H1 (cell line): ENCODE measurements at regions not wholly inside any gene's neighbourhood (a gene's known extent, or its start where the extent isn't known, plus 50 kb on each side); places are given as distances from the start of the nearest gene placed in this dataset.

Experiments
- CTCF ChIA-PET: fragments of 300-600 bp; sonication (Branson Sonifier 250); formaldehyde crosslinking; loops from one replicate; lab custom pipeline; 2021; ENCODE audit not compliant: partially characterized antibody; lab: Charles Lee
- POLR2A ChIA-PET: fragments of 300-600 bp; sonication (Branson Sonifier 250); formaldehyde crosslinking; loops from one replicate; lab custom pipeline; 2021; ENCODE audit warnings: inconsistent platforms; ENCODE audit not compliant: partially characterized antibody; lab: Charles Lee
- DNase-seq, 2 experiments: peaks; one replicate each; pipeline versions ENCODE4 v3.0.0 to v3.0.0-alpha.2; 2010 to 2022; ENCODE audit warnings: low spot score in 2 of 2, low read depth in 1 of 2, mixed read lengths in 1 of 2
- FAIRE-seq: peaks from 2 replicates; lab custom pipeline; 2011; peaks lifted over from hg19 to GRCh38; lab: Jason Lieb, UNC
- H2AFZ ChIP-seq: 2 replicates; pipeline ENCODE4 v1.8.1; 2012; ENCODE audit warnings: low read length, inconsistent platforms
- H2AK5ac ChIP-seq: 2 replicates; pipeline ENCODE4 v1.6.1; 2013; ENCODE audit warnings: low read depth, low read length
- H2BK120ac ChIP-seq: replicated peaks from 2 replicates; pipeline ENCODE3; 2013; ENCODE audit warnings: low read depth, low read length, inconsistent platforms
- H2BK12ac ChIP-seq: 2 replicates; pipeline ENCODE4 v1.6.1; 2013; ENCODE audit warnings: low read depth, low read length
- H2BK15ac ChIP-seq: 2 replicates; pipeline ENCODE4 v1.6.1; 2013; ENCODE audit warnings: low read length
- H2BK20ac ChIP-seq: 2 replicates; pipeline ENCODE4 v1.6.1; 2013; ENCODE audit warnings: low read length
- H2BK5ac ChIP-seq: 2 replicates; pipeline ENCODE4 v1.6.1; 2013; ENCODE audit warnings: low read depth, low read length
- H3K14ac ChIP-seq: 2 replicates; pipeline ENCODE4 v1.6.1; 2013; ENCODE audit warnings: inconsistent platforms; ENCODE audit not compliant: insufficient read length
- H3K18ac ChIP-seq: 2 replicates; pipeline ENCODE4 v1.6.1; 2013; ENCODE audit warnings: low read length; ENCODE audit errors: extremely low read depth
- H3K23ac ChIP-seq: 2 replicates; pipeline ENCODE4 v1.6.1; 2013; ENCODE audit warnings: inconsistent platforms; ENCODE audit not compliant: insufficient read length
- H3K23me2 ChIP-seq: 2 replicates; pipeline ENCODE4 v1.6.1; 2013; ENCODE audit warnings: low read depth, low read length
- H3K27ac ChIP-seq: 2 replicates; pipeline ENCODE4 v1.6.1; 2011; ENCODE audit warnings: low read depth, low read length, inconsistent platforms
- H3K27me3 ChIP-seq, 4 experiments: replicated peaks in 1 of 4; 1 replicate in 1 of 4; 2 replicates in 3 of 4; pipeline versions ENCODE4 v1.6.1 to v1.8.1; 2011 to 2013; ENCODE audit warnings: low read length in 3 of 4, mild to moderate bottlenecking in 3 of 4, inconsistent platforms in 2 of 4, mixed read lengths in 2 of 4, moderate library complexity in 1 of 4; ENCODE audit not compliant: control insufficient read depth in 3 of 4, insufficient read depth in 3 of 4; ENCODE audit errors: extremely low read depth in 1 of 4
- H3K36me3 ChIP-seq, 4 experiments: 2 replicates each; pipeline versions ENCODE4 v1.6.1 to v1.8.1; 2011 to 2013; ENCODE audit warnings: mild to moderate bottlenecking in 4 of 4, low read length in 3 of 4, moderate library complexity in 2 of 4, control low read depth in 1 of 4, inconsistent platforms in 1 of 4; ENCODE audit not compliant: insufficient read depth in 4 of 4, control insufficient read depth in 2 of 4
- H3K4ac ChIP-seq: replicated peaks from 2 replicates; pipeline ENCODE3; 2013; ENCODE audit warnings: low read length, low read depth, mixed read lengths, inconsistent platforms; ENCODE audit not compliant: insufficient read length
- H3K4me1 ChIP-seq, 4 experiments: replicated peaks in 1 of 4; 1 replicate in 1 of 4; 2 replicates in 3 of 4; pipeline versions ENCODE4 v1.6.1 to v1.8.1; 2011 to 2013; ENCODE audit warnings: low read length in 3 of 4, inconsistent platforms in 2 of 4, mixed read lengths in 1 of 4; ENCODE audit not compliant: insufficient read depth in 4 of 4, control insufficient read depth in 3 of 4
- H3K4me2 ChIP-seq, 2 experiments: 2 replicates each; pipeline versions ENCODE4 v1.6.1 to v1.8.1; 2011 to 2013; ENCODE audit warnings: low read depth in 2 of 2, low read length in 2 of 2, control low read depth in 1 of 2, inconsistent platforms in 1 of 2, mild to moderate bottlenecking in 1 of 2; ENCODE audit not compliant: insufficient read depth in 1 of 2
- H3K4me3 ChIP-seq, 4 experiments: fragments of 200-600, 300-600 bp in 1 of 4; sonication (generic), shearing (Covaris generic), sonication (Bioruptor Twin) in 1 of 4; 2 replicates each; pipeline versions ENCODE4 v1.5.1 to v1.8.1; 2011 to 2016; ENCODE audit warnings: low read length in 4 of 4, low read depth in 3 of 4, control low read depth in 2 of 4, inconsistent platforms in 2 of 4, mild to moderate bottlenecking in 2 of 4, mixed read lengths in 1 of 4, moderate library complexity in 1 of 4; ENCODE audit not compliant: insufficient read depth in 2 of 4; ENCODE audit errors: extremely low read depth in 1 of 4
- H3K56ac ChIP-seq: replicated peaks from 2 replicates; pipeline ENCODE3; 2013; ENCODE audit warnings: low read depth, mild to moderate bottlenecking, mixed read lengths, low read length, inconsistent platforms; ENCODE audit not compliant: insufficient read length
- H3K79me1 ChIP-seq: 2 replicates; pipeline ENCODE4 v1.6.1; 2013; ENCODE audit warnings: low read depth, low read length, control low read depth
- H3K79me2 ChIP-seq, 2 experiments: 2 replicates each; pipeline versions ENCODE4 v1.6.1 to v1.8.1; 2012 to 2013; ENCODE audit warnings: low read length in 2 of 2, mild to moderate bottlenecking in 2 of 2, inconsistent platforms in 1 of 2; ENCODE audit not compliant: insufficient read depth in 2 of 2, control insufficient read depth in 1 of 2
- H3K9ac ChIP-seq, 4 experiments: replicated peaks in 1 of 4; 1 replicate in 1 of 4; 2 replicates in 3 of 4; pipeline versions ENCODE4 v1.6.1 to v1.8.1; 2011 to 2013; ENCODE audit warnings: low read depth in 3 of 4, low read length in 3 of 4, control low read depth in 2 of 4, mild to moderate bottlenecking in 2 of 4, moderate library complexity in 2 of 4, inconsistent platforms in 1 of 4; ENCODE audit errors: extremely low read depth in 1 of 4
- H3K9me3 ChIP-seq, 2 experiments: 2 replicates each; pipeline versions ENCODE4 v1.6.1 to v1.8.1; 2012 to 2013; ENCODE audit warnings: mild to moderate bottlenecking in 2 of 2, moderate library complexity in 2 of 2, control low read depth in 1 of 2, inconsistent platforms in 1 of 2, low read depth in 1 of 2, low read length in 1 of 2, mixed read lengths in 1 of 2; ENCODE audit not compliant: insufficient read depth in 2 of 2
- H4K20me1 ChIP-seq, 2 experiments: replicated peaks in 1 of 2; 2 replicates each; pipeline versions ENCODE3 to v1.8.1; 2011 to 2013; ENCODE audit warnings: inconsistent platforms in 2 of 2, low read length in 2 of 2, mild to moderate bottlenecking in 1 of 2; ENCODE audit not compliant: insufficient read depth in 2 of 2, control insufficient read depth in 1 of 2
- H4K5ac ChIP-seq: 2 replicates; pipeline ENCODE4 v1.6.1; 2013; ENCODE audit warnings: low read length, low read depth, mixed read lengths, inconsistent platforms; ENCODE audit not compliant: insufficient read length
- H4K8ac ChIP-seq: 2 replicates; pipeline ENCODE4 v1.8.0; 2013; ENCODE audit warnings: mild to moderate bottlenecking, moderate library complexity, low read length, inconsistent platforms; ENCODE audit not compliant: insufficient read depth; ENCODE audit errors: extremely low read depth
- H4K91ac ChIP-seq: replicated peaks from 2 replicates; pipeline ENCODE3; 2013; ENCODE audit warnings: low read length, mixed read lengths, inconsistent platforms; ENCODE audit not compliant: insufficient read length
- CBX8 ChIP-seq: fragments of 300-800, 300-1000 bp; sonication (generic); IDR thresholded peaks from 2 replicates; pipeline ENCODE4 v1.7.1; 2016; ENCODE audit warnings: low read depth, low read length, borderline replicate concordance
- CEBPB ChIP-seq: IDR thresholded peaks from 2 replicates; pipeline ENCODE4 v1.6.1; 2012; ENCODE audit warnings: low read depth, low read length
- CHD1 ChIP-seq: IDR thresholded peaks from 2 replicates; pipeline ENCODE4 v1.6.1; 2012; ENCODE audit warnings: low read depth, low read length, improper control_type of control experiment
- E2F6 ChIP-seq: IDR thresholded peaks from 2 replicates; pipeline ENCODE4 v1.6.1; 2012; ENCODE audit warnings: inconsistent platforms
- EGR1 ChIP-seq: IDR thresholded peaks from 2 replicates; pipeline ENCODE4 v1.6.1; 2011; ENCODE audit warnings: low read depth, low read length, borderline replicate concordance
- HDAC6 ChIP-seq: IDR thresholded peaks from one replicate; pipeline ENCODE4 v1.7.1; 2012; ENCODE audit warnings: low read depth, mild to moderate bottlenecking, inconsistent platforms, low read length, moderate library complexity
- KDM4A ChIP-seq: IDR thresholded peaks from one replicate; pipeline ENCODE4 v1.7.1; 2012; ENCODE audit warnings: low read depth, mild to moderate bottlenecking, moderate library complexity, low read length, inconsistent platforms; ENCODE audit not compliant: severe bottlenecking
- NRF1 ChIP-seq: IDR thresholded peaks from 2 replicates; pipeline ENCODE4 v1.6.1; 2011; ENCODE audit warnings: mild to moderate bottlenecking, low read depth, low read length, improper control_type of control experiment
- SIX5 ChIP-seq: IDR thresholded peaks from 2 replicates; pipeline ENCODE4 v1.6.1; 2011; ENCODE audit warnings: mild to moderate bottlenecking, low read depth, low read length
- SP1 ChIP-seq: IDR thresholded peaks from 2 replicates; pipeline ENCODE4 v1.6.1; 2011; ENCODE audit warnings: low read depth, low read length
- SP4 ChIP-seq: IDR thresholded peaks from 2 replicates; pipeline ENCODE4 v1.6.1; 2012; ENCODE audit warnings: low read length, inconsistent platforms
- TBP ChIP-seq: IDR thresholded peaks from 2 replicates; pipeline ENCODE4 v1.6.1; 2011; ENCODE audit warnings: low read depth, low read length, improper control_type of control experiment
- YY1 ChIP-seq: IDR thresholded peaks from 2 replicates; pipeline ENCODE4 v1.6.1; 2011; ENCODE audit warnings: low read depth, mild to moderate bottlenecking, low read length

GRCh38 chr3:153693207-153693606, 428.0 kb upstream of the ARHGEF26 start (continued):
- TF ChIP-seq NRF1 = no peak

- no peak for TF ChIP-seq CBX8
- no peak for TF ChIP-seq SIX5
- TF ChIP-seq HDAC6 = no peak
- TF ChIP-seq CEBPB = no peak
- no peak for TF ChIP-seq SP1
- no peak for TF ChIP-seq TBP
- TF ChIP-seq CHD1 = no peak
- no peak for TF ChIP-seq E2F6
- TF ChIP-seq KDM4A = no peak
- no peak for TF ChIP-seq SP4
- TF ChIP-seq YY1 = no peak
- TF ChIP-seq EGR1 = no peak
- POLR2A ChIA-PET = no interaction called here
These were observed 419.1 kb upstream of the ARHGEF26 start for GRCh38 chr3:153702106-153702505.

More at GRCh38 chr3:153702106-153702505, 419.1 kb upstream of the ARHGEF26 start:
- Histone ChIP-seq H3K4ac (no peak overlapping the region), H2BK5ac (no peak overlapping the region), H3K4me1 (peaks cover 0 to 12% (median 4%) of the 10 kb centered on the region in 4 experiments; a peak in 3 of 7 replicates), H3K36me3 (no peaks in the 10 kb centered on the region), H3K23ac (no peak overlapping the region), H3K79me2 (no peaks in the 10 kb centered on the region), H4K20me1 (no peaks in the 10 kb centered on the region), H2BK15ac (no peak overlapping the region), H2AK5ac (no peak overlapping the region), H3K18ac (no peak overlapping the region), H3K4me2 (no peak overlapping the region), H3K9ac (no peak overlapping the region), H2BK120ac (no peak overlapping the region), H4K5ac (no peak overlapping the region), H4K8ac (no peak overlapping the region), H2AFZ (no peak overlapping the region), H3K9me3 (no peaks in the 10 kb centered on the region), H3K56ac (no peak overlapping the region), H3K14ac (no peak overlapping the region), H2BK20ac (no peak overlapping the region), H2BK12ac (no peak overlapping the region), H3K79me1 (no peaks in the 10 kb centered on the region), H3K4me3 (no peak overlapping the region), H3K27me3 (no peaks in the 10 kb centered on the region), H3K23me2 (no peaks in the 10 kb centered on the region), H3K27ac (no peak overlapping the region), H4K91ac (no peak overlapping the region)
- FAIRE-seq (no peak), DNase-seq (no peak)
- CTCF ChIA-PET = no interaction called here
